NCI-H446 treated with DMSO at 0.1 percent for 48 hours (cell line): ENCODE measurements at regions not wholly inside any gene's neighbourhood (a gene's known extent, or its start where the extent isn't known, plus 50 kb on each side); places are given as distances from the start of the nearest gene placed in this dataset.

Experiments used
- DNase-seq: peaks from one replicate; lab custom pipeline; 2025; lab: John Stamatoyannopoulos, UW

DNA sequence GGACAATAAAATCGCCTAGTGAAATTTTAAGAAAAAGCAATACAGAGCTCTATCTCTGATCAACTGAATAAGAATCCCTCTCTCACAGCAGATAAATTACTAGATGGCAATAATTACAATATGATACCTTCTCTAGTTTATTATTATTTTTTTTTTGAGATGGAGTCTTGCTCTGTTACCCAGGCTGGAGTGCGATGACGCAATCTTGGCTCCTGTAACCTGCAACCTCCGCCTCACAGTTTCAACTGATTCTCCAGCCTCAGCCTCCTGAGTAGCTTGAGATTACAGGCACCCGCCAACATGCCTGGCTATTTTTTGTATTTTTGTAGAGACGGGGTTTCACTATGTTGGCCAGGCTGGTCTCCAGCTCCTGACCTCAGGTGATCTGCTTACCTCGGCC, 129.3 kb upstream of the PTCHD4 start:
- no peak for DNase-seq

DNA sequence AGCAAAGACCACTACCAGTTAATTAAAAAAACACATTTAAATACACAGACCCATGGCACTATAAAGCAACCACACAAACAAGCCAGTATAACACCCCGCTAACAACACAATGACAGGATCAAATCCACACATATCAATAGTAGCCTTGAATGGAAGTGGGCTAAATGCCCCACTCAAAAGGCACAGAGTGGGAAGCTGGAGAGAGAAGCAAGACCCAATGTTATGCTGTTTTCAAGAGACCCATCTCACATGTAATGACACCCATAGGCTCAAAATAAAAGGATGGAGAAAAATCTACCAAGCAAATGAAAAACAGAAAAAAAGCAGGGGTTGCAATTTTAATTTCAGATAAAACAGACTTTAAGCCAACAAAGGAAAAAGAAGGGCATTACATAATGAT, 125.4 kb upstream of the PTCHD4 start:
- no peak for DNase-seq

DNA sequence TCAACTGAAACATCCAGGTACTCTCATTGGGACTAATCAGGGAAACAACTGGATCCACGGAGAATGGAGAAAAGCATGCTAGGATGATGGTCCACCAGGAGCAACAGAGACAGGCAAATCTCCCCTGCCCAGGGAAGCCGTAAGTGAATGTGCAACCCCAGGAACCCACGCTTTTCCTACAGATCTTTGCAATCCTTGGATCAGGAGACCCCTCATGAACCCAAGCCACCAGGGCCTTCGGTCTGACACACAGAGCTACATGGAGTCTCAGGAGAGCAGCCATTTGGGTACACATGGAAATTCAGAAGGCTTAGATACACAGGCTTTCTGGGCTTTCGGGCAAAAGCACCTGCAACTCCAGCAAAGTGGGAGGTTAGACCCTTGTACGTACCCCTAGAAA, 122.1 kb upstream of the PTCHD4 start:
- DNase-seq: no peak

GRCh38 chr6:48229841-48230240, 118.8 kb upstream of the PTCHD4 start:
- no peak for DNase-seq

DNA sequence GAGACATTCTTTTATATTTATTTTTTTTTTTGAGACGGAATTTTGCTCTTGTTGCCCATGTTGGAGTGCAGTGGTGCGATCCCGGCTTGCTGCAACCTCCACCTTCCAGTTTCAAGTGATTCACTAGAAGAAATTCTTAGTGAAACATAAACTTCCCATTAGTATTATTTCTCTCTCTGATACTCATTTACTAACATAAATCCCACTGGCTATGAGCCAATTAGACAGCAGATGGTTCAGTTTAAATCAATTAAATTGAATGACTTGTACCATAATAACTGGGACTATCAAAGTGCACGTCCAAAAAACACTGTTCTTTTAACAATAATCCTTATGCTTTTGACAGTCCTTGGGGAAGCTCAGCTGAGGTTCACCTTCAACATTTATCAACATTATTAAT, 111.2 kb upstream of the PTCHD4 start:
- peak; percentile 83 for DNase-seq

GRCh38 chr6:48213076-48213788, 102.2 kb upstream of the PTCHD4 start:
- DNase-seq: no peak

DNA sequence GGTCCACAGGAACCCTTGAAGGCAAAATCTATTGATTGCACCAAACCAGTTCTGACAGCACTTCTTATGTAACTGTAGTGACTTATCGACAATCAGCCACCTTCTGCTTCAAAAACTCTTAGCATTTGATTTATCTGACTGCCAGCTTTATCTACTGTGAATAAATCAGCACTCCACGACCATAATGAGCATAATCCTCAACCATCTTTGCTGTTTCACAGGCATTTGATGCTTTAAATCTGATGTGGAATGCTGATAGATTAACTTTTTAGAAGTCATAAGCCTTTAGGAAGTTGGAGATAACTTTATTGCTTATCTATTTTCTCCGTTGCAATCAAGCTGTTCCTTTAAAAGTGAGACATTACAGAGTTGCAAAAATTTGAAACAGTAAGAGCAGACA, 101.5 kb upstream of the PTCHD4 start:
- DNase-seq: no peak

DNA sequence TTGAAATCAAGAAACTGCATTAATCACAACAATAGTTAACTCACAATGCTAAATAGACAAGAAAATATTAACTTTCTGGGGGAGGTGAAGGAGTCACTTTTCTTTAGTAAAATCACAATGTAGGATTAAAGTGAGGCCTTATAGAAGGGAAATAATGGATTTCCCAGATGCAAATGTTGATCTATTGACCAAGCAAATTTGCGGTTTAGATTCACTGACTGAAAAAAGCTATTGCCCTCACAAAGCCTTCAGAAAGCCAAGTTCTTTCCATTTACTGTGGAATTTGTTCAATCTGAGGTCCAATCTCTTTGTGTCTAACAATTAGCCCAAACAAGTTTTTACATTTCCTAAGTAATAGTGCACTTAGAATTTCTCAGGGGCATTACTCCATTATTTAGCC, 95.1 kb upstream of the PTCHD4 start:
- no peak for DNase-seq

DNA sequence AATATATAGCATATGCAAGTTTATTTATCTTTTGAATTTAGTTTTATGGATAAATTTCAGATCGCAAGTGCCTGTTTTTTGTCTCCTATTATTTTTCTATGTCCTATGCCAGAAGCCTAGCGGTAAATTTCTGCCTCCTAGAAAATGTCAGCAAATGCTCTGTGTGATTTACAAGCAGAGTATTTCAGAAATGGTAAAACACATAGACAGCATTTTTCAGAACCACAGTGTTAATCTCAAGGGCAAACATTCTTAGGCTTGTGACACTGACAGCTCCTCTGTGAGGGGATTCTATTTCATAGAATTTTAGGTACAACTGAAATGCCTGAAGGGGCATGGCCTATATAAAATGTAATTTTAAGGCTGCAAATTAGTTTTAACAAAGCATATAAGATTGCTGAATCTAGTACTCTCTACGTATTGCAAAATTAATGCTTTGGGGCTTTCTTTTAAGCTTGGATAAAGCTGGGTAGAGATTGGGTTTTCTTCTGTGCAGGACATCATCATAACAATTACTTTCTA, 89.9 kb upstream of the PTCHD4 start:
- no peak for DNase-seq

DNA sequence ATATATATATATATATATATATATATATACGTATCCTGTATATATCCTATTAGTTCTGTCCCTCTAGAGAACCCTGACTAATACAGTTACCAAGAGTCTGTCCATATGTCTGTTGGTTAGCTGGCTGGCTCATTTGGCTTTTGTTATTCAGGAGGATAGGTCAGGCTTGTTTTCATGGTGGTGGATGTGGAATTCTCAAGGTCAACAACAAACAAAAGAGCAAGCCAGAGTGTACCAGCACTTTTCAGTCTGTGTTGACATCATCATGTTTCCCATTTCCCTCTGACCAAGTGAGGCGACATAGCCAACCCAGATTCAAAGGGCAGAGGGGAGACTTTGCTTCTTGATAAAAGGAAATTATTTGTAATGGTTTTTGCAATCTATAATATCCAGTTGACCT, 88.5 kb upstream of the PTCHD4 start:
- no peak for DNase-seq

- no peak for DNase-seq
These were observed 86.9 kb upstream of the PTCHD4 start for GRCh38 chr6:48197941-48198340.

- DNase-seq: no peak
These were observed 83.7 kb upstream of the PTCHD4 start for GRCh38 chr6:48194596-48195295.

DNA sequence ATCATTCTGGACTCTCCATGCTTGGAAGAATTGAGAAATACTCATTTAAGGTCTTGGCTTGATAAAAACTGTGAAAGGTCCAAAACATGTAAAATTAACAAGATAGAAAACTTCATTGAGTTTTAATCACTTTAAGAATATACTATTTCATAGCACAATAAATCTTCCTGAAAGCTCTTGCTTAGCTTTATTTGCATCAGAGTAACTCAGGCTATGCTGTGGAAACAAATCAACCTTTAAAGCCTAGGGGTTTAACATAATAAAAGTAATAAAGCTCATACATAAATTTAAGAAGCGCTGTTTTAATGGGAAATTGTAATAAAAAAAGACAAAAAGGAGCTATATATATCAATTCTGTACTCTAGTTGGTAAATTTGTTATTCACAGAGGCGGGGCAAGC, 77.2 kb upstream of the PTCHD4 start:
- DNase-seq: no peak

GRCh38 chr6:48186746-48187145, 75.7 kb upstream of the PTCHD4 start:
- DNase-seq: no peak

GRCh38 chr6:48184648-48185047, 73.7 kb upstream of the PTCHD4 start:
- DNase-seq: peak; percentile 61

GRCh38 chr6:48183811-48184605, 73.0 kb upstream of the PTCHD4 start:
- DNase-seq: peak; percentile 45

DNA sequence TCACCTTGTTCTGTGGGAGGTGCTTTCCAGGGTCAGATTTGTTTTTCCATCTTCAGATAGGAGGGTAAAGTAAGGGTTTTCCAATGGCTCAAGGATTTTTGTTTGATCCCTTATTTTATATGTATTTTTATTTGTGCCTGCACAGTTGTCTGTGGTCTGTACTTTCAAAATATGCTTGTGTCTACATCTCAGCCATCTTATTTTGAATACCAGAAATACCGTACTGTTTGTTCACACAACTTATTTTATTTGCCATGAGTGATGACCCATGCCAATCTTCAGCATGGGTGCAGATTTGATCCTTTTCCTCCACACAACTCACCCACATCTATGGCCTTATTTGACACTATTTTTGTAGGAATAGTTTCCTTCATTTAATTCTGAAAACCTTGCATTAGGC, 72.2 kb upstream of the PTCHD4 start:
- no peak for DNase-seq

DNA sequence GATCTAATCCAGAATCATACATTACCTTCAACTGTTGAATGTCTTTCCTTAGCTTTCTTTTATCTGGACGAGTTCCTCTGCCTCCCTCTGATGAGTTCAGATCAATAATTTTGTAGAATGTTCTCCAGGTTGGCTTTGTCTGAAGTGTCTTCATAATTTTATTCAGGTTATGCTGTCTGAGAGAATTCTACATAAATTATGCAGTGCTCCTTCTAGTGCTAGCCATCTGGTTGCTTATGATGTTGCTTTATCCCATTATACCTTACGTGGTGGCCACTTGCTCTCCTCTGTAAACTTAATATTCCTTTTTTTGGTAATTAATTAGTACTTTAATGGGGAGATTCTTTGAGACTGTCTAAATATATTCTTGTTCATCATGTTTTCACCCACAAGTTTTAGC, 67.7 kb upstream of the PTCHD4 start:
- no peak for DNase-seq

DNA sequence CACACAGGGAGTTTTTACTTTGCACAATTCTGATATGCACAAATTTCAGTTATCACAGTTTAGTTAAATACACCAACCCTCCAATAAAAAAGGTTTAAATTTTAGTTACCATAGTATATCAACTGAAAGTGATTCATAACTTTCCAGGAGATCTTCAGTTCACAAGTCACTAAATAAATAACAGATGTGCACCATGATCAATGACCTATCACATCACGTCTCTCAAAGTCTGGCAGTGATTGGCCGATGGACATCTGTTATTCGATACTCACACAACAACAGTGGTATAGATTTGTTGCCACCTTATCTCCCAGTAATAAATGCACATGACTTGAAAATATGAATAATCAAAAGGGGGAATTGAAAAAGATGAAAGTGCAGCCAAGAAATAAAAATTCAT, 66.8 kb upstream of the PTCHD4 start:
- peak; percentile 19 for DNase-seq

GRCh38 chr6:48176645-48177308, 65.8 kb upstream of the PTCHD4 start:
- no peak for DNase-seq

- DNase-seq: no peak
These were observed 58.6 kb upstream of the PTCHD4 start for GRCh38 chr6:48169635-48170034.
